HG03103 (cell line): ENCODE measurements at regions not wholly inside any gene's neighbourhood (a gene's known extent, or its start where the extent isn't known, plus 50 kb on each side); places are given as distances from the start of the nearest gene placed in this dataset.
"Not testable (repeated sequence)": the region's sequence is repeated elsewhere in the genome, so short reads cannot be mapped to it uniquely, and the experiment has no call there.

Experiments used
- ATAC-seq: cut with Tn5 transposase; IDR thresholded peaks from one replicate; pipeline ENCODE4 v1.9.1; 2021; ENCODE audit warnings: low read depth; ENCODE audit not compliant: unreplicated experiment

DNA sequence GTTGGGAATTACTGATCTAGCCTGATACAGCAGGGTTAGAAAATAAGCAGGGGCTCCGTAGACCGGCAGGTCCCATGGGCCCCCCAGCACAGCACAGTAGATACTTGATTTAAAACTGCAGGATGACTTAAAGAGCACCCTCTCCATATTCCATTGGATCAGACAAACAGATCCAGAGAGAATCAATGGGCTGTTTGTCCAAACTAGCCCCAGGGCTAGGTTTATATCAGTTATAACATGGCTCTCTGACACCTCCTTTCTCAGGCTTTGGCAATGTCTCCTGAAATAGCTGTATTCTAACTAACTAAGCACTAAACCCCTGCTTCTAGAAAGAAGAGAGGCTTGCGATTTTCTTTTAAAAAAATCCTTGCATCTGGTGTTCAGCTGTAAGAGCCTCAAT, 100.4 kb upstream of the GALNT18 start:
- no peak for ATAC-seq

DNA sequence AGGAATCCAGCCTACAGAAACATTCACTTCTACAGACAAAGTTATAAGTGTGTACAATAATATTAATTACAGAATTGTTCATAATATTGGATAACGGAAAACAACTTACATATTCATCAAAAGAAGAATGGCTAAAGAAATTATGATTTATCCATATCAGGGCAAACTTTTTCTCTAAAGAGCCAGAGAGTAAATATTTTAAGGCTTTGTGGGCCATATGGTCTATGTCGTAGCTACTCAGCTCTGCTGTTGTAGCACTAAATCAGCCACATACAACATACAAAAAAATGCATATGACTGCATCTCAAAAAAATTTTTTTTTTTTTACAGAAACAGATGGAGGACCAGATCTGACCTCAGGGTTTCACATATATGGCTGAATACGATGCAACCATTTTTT, 96.7 kb upstream of the GALNT18 start:
- ATAC-seq: no peak

DNA sequence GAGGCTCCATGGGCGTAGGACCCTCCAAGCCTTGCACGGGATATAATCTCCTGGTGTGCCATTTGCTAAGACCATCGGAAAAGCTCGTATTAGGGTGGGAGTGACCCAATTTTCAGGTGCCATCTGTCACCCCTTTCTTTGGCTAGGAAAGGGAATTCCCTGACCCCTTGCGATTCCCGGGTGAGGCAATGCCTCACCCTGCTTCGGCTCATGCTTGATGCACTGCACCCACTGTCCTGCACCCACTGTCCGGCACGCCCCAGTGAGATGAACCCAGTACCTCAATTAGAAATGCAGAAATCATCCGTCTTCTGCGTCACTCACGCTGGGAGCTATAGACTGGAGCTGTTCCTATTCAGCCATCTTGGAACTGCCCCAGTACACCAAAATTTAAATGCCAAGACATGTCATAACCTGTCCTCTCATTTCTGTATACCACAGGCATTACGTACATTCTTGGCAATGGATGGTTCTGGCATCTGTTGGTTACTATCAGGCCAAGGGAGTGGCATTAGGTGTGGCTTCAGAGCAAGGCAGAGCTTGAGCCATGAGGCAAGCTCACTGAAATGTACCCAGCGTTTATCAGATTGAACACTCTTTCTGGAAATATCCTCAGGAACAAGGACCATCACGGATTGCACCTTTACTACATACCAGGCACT, 95.4 kb upstream of the GALNT18 start:
- no peak for ATAC-seq

DNA sequence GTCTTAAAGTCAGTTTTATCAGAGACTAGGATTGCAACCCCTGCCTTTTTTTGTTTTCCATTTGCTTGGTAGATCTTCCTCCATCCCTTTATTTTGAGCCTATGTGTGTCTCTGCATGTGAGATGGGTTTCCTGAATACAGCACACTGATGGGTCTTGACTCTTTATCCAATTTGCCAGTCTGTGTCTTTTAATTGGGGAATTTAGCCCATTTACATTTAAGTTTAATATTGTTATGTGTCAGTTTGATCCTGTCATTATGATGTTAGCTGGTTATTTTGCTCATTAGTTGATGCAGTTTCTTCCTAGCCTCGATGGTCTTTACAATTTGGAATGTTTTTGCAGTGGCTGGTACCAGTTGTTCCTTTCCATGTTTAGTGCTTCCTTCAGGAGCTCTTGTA, 93.3 kb upstream of the GALNT18 start:
- ATAC-seq: not testable (repeated sequence)

DNA sequence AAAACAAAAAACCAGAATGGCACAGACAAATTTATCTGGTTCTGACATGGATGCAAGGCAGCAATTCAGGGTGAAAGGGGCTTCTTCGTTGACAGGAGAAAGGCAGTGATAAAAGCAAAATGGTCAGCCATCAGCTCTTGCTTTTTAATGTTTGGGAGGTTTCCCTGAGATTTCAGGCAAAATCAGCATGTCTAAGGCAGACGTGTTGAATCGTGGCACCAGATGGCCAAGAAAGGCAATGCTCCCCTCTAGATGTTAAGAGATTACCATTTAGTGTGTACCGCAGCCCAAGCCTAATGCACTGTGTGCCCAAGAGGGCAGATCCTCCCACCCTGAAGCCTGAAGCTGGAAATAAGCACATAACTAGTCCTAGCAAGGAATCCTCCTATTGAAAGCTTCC, 88.8 kb upstream of the GALNT18 start:
- ATAC-seq: no peak

DNA sequence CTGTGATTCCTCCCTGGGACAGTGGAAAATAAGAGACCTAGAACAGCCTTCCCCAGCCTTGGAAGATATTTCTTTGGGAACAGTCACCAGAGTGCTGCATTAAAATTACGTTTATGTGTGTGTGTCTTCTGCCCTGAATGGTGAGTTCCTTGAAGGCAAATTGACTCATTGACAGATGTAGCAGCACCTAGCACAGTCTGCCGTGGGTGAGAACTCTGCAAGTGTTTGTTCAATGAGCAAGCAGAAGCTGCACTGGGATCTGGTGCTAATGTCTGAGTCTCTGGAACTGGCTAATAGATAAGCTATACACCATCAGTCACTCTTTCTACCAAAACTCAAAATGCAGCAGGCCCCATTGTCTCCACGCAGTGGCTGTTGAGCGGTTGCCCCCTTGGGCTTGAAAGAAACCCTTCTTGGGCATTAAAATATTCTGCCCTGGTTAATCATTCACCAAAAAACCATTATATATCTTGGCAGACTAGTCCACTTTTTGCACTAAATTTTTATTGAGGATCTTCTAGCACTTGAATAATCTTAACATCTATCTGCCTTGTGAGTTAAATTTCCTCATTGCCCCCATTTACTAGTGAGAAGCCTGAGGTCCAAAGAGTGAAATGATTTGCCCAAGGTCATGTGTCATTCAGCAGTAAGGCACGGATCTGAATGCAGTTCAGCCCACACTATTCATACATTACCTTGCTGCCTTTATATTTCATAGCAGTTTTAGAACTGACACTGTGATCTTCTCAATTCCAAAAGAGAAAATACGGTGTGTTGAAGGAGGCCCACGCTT, 87.8 kb upstream of the GALNT18 start:
- ATAC-seq: no peak

GRCh38 chr11:11708256-11708655, 86.5 kb upstream of the GALNT18 start:
- ATAC-seq: no peak

- no peak for ATAC-seq
Measured at GRCh38 chr11:11706028-11706427, 84.2 kb upstream of the GALNT18 start.

- no peak for ATAC-seq
Measured at GRCh38 chr11:11703885-11704284, 82.1 kb upstream of the GALNT18 start.

DNA sequence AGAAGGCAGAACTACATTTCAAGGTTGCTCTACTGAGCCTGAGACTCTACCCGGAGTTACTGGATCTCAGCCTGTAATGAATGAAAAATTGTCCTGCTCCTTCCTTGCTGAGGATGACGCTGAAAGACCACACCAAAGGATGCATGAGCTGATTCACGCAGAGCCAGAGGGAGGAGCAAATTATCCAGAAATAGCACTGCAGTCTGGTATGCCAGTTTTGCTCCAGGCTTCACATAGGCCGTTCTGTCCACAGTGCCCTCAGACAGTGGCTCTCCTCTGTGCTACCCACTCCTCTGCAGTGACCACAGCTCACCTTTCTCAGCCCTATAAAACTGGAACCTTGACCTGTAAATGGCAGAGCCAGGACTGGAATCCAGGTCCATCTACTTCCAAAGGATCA, 79.3 kb upstream of the GALNT18 start:
- no peak for ATAC-seq

GRCh38 chr11:11697796-11698195, 76.0 kb upstream of the GALNT18 start:
- no peak for ATAC-seq

GRCh38 chr11:11691296-11692151, 69.7 kb upstream of the GALNT18 start:
- no peak for ATAC-seq

DNA sequence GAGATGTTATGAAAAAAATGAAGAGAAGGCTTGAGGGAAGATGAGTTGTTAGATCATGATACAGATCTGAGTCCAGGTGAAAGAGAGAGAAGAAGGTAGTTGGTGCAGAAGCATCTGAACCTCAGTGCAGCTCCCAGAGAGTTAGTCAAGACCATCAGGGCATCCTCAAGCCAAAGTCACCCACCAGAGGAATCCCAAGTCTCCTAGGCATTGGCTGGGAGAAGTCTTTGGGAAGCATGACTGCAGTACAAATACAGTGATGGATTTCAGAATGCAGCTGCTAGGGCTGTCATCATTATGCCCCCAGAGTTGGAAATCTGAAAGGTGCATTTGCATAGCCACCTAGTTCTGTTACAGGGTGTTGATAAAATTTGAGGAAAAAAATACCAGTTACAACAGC, 59.7 kb upstream of the GALNT18 start:
- no peak for ATAC-seq

- ATAC-seq: no peak
Measured at GRCh38 chr11:11677672-11678356, 56.0 kb upstream of the GALNT18 start.

- ATAC-seq: no peak
Measured at GRCh38 chr11:11675671-11676181, 53.9 kb upstream of the GALNT18 start.

- no peak for ATAC-seq
Measured at GRCh38 chr11:11672789-11673188, 51.0 kb upstream of the GALNT18 start.

DNA sequence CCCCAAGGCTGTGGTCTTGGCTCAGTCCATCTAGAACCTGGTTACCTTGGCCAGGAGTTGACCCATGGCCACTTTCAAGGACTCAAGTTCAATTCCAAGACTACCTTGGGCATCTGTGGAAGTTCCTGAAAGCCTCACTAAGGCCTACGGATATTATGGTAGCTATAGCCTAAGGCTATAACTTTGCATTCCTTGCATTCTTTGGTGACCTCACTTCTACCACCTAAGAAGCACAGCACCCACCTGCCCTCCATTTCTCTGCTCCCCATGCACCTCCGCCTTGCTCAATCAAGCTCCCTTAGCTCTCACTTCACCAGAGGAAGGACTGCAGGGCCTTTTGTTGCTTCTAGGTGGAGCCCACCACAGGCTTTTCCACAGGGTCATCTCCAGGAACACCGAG, 50.3 kb upstream of the GALNT18 start:
- ATAC-seq: no peak
